ENCODE measurements at regions not wholly inside any gene's neighbourhood (a gene's known extent, or its start where the extent isn't known, plus 50 kb on each side); places are given as distances from the start of the nearest gene placed in this dataset.

DNA sequence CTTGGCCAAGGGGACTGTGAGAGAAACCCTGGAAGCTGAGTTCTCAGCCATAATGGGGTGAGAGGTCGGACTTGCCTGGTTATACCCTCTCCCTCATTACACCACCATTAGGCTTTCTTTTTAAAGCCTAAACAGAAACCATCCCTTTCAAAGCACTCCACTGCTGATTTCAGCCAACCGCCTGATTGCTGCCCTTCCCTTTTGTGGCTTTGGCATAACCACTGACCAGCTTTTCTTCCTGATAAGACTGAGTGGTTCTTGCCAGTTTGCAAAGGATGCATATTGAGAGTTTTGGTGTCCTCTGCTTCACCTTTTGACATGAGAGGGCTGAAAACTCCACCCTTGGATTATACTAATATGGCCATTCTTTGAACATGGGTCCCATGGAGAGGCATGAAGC lies 308.2 kb upstream of the GOT2 start:
- TF ChIP-seq, protein P1, sequence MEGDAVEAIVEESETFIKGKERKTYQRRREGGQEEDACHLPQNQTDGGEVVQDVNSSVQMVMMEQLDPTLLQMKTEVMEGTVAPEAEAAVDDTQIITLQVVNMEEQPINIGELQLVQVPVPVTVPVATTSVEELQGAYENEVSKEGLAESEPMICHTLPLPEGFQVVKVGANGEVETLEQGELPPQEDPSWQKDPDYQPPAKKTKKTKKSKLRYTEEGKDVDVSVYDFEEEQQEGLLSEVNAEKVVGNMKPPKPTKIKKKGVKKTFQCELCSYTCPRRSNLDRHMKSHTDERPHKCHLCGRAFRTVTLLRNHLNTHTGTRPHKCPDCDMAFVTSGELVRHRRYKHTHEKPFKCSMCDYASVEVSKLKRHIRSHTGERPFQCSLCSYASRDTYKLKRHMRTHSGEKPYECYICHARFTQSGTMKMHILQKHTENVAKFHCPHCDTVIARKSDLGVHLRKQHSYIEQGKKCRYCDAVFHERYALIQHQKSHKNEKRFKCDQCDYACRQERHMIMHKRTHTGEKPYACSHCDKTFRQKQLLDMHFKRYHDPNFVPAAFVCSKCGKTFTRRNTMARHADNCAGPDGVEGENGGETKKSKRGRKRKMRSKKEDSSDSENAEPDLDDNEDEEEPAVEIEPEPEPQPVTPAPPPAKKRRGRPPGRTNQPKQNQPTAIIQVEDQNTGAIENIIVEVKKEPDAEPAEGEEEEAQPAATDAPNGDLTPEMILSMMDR (IDR thresholded peaks at IDR 0.05), result no peak
- no peak for TF ChIP-seq EP300 (IDR thresholded peaks at IDR 0.05; ENCODE audit: low read depth)
